HG03103 (cell line): ENCODE measurements at regions not wholly inside any gene's neighbourhood (a gene's known extent, or its start where the extent isn't known, plus 50 kb on each side); places are given as distances from the start of the nearest gene placed in this dataset.

Experiments
- ATAC-seq: cut with Tn5 transposase; IDR thresholded peaks from one replicate; pipeline ENCODE4 v1.9.1; 2021; ENCODE audit warnings: low read depth; ENCODE audit not compliant: unreplicated experiment

DNA sequence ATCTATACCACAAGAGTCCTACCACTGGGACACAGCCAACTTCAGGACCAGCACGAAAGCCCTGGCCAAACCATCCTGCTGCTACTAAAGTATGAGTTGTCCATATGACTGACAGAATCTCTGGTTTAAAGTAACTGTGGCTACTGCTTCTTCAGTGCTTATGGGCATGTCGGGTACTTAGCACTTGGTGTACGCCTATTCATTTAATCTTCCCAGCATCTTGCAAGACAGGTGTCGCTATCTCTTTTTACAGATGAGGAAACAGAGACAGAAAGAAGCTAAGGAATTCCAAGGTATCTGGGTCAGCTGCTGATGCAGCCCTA, 203.4 kb upstream of the ID2 start:
- ATAC-seq = no peak

DNA sequence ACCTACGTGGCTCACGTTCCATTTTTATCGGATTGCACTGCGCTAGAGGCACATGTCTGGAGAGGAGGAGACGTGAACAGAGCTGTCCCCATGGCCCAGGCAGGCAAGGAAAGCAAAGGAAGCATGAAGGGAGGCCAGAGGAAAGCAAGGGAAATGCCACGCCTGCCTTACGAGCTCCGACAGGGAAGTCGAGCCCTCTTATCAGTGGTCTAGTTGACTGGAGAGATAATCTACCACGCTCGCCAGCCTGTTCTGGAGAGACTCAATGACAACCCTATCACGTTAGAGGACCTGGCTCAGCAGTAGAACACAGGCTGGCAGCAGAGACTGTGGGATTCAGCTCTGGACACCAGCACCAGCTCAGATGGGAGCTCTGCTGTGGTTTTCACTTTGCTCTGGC, 202.6 kb upstream of the ID2 start:
- ATAC-seq = no peak

DNA sequence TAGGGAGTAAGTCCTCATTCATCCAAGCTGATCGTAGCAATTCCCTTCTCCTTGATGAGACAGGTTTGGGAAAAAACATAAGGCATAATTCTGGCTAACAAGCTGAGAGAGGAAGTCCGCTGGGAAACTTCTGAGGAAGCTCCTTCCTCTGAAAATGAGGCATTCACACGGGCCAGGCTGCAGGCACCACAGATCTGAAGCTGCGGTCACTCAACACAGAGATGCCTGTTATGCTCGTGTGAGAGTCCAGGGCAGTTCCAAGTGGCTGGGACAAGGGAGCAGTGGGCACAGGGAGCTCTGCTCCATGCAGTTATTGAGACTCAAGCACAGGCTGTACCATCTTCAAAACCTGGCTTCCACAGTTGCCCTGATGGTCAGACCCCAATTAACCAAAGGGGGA, 200.9 kb upstream of the ID2 start:
- no peak for ATAC-seq

DNA sequence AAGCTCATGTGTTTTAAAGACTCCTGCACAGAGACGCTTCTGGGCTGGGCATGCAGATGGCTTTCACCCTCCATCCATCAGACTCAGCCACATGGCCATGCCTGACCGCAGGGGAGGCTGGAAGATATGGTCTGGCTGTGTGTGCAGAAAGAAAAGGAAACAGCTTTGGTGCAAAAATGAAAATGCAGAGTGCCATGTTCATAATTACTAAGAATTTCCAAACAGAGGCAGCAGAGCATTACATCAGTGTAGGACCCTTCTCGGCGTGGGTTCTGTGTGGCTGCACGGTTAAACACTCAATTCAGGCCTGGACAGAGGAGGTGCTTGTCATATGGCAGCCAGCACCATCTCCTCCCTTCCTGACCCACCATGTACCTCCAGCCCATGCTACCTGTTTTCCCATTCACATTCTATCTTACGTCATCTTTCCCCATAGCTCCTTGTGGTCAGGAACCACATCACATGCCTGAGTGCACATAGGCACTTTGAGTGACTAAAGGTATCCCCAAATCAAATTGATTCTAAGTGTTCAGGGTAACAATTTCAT, 200.3 kb upstream of the ID2 start:
- peak; percentile 46 for ATAC-seq

DNA sequence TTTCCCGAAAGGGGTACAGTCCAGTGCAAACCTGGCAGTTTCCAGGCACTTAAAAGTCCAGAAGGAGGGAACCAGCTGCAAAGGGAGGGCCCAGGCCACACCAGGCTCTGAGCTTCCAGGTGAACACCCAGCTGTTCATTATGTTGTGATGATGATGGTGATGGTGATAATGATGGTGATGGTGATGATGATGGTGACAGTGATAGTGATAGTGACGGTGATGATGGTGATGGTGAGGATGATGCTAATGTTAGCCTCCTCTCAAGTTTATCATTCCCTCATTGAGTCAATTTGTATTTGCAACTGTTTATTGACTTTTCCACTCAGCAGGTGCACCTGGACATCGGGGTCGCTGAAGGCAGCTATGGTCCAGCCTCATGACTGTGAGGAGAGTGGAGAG, 199.4 kb upstream of the ID2 start:
- no peak for ATAC-seq

DNA sequence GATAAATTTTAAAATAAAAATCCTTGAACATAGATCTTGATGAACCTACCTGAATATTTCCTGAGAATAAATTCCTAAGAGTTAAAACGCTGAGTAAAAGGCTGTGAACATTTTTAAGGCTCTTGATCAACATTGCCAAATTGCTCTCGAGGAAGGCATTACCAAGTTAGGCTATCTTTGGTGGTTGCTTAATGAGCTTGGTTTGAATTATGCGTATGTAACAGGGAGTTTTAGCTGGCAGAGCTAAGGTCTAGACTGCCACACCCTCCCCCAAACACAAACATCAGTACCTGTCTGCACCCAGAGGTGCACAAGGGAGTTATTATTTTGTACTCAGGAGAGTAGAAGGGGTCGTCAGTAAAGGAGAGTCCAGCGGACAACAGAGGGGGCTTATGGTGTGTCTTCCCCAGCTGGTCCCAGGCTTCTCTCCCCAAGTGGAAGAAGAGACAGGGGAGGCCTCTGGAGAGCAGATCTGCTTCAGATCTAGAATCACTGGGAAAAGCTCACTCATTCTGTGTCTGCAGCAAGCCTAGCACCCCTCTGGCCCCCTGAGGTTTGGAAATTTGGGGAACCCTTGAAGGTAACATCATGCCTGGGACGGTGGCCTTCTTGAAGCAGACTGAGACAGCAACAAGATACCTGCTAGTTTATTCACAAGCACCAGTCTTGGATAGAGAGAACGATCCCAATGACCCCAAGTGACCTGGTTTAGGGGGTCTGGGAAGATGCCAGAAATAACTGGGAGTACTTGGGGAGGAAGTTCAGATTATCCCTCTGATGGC, 197.2 kb upstream of the ID2 start:
- ATAC-seq = no peak

DNA sequence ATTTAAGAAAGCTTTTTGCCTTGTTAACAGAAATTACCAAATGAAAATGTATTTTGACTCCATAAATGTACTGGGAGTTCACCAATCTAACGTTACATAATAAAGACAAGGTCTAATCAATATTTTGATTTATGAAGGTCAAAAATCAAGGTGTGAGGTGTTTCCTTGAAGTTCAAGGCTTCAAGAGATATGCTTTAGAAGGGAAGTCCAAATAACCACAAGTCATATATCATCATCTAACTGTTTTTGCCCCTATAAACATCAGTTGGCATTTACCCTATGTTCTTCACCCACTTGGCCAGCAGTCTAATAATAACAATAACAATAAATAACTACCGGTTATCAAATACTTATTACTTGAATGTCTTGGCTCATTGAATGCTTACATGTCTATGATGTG, 196.1 kb upstream of the ID2 start:
- ATAC-seq = no peak

DNA sequence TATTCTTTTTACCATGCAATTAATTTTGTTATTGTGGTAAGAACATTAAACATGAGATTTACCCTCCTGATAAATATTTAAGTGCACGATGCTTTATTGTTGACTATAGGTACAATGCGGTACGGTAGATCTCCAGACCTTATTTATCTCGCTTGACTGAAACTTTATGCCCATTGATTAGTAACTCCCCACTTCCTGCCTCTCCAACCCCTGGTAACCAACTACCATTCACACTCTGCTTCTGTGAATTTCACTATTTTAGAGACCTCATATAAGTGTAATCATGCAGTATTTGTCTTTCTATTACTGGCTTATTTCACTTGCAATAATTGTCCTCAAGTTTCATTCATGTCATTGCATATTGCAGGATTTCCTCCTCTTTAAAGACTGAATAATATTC, 195.7 kb upstream of the ID2 start:
- ATAC-seq = no peak

DNA sequence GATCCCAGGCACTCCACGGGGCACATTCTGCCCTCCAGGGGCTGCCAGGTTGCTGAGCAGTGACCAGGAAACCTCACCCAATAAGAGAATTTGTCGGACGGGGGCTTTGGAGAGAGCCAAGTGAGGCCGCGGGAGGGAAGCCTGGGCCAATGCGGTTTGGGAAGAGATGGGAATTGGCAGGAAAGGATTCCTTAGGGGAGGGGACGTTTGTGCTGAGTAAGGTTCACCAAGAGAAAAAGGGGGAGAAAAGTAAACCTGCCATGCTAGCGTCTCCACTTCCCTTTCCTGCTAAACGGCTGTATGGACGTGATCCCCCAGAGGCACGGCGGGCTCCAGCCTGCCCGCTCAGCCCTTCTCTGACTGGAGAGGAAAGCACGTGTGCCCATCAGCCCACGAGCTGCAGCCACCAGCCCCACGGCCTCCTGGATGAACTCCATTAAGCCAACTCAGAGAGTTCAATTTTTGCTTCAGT, 194.4 kb upstream of the ID2 start:
- ATAC-seq = peak; percentile 8

DNA sequence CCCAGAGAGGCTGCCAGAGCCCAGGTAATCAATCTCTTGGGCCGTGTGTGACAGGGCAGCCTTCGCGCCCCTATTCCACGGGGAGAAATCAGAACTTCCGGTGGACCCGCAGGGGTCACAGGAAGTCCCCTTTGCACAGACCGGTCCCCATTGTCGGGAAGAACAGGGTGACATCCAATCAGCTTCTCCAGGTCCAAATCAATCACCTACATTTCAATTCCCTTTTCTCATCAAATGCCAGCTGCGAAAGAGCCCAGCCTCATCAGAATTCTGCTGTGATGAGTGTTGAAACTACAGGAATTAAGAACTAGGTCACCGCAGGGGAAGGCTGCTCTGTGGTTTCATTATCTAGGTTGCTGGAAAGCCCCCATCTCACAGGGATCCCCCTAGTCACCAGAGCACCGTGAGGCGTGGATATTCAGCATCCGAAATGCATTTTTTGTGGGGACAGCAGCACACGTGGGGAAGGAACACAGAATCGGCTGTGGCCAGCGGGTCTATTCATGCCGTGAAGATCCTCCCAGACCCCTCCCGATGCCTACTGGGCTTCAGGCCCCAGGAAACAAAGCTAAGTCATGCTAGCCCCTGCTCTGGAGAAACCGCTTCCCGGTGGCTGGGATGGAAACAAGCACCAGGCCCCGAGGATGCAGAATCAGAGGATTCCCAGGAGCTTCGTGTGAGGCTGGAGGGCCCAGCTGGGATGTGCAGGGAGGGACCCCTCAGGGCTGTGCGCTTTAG, 193.7 kb upstream of the ID2 start:
- peak; percentile 76 for ATAC-seq

DNA sequence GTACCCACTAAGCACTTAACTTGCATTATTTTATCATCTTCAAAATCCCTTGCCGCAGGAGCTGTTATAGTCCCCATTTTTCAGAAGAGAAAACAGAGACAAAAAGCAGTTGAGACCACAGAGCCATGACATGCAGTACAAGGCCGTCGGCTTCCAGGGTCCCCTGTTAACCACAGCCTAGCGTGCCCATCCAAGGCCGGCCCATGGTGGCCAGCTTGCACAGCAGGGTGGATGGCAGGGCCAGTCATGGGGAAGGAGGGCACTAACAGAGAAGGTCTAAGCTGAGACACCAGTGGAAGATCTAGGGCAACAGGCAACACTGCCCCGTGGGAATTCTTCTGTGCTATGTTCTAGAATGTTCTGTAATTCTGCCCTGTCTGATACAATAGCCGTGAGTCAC, 192.6 kb upstream of the ID2 start:
- no peak for ATAC-seq

DNA sequence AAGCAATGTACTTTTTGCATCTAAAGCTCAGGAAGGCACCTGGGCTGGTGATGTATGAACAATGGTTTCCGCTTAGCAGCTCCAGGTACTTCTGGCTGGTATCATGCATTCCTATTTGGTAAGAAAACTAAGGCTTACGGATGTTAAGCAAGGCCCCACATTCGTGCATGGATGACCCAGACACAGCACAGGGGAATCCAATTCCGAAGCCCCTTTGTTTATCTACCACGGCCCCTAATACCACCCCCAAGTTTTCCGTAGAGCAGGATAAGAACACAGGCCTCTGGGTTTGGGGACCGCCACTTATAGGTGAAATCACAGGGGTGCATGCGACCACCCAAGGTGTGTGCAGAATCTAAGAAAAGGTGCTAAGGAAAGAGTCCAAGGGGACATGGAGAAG, 192.1 kb upstream of the ID2 start:
- no peak for ATAC-seq

DNA sequence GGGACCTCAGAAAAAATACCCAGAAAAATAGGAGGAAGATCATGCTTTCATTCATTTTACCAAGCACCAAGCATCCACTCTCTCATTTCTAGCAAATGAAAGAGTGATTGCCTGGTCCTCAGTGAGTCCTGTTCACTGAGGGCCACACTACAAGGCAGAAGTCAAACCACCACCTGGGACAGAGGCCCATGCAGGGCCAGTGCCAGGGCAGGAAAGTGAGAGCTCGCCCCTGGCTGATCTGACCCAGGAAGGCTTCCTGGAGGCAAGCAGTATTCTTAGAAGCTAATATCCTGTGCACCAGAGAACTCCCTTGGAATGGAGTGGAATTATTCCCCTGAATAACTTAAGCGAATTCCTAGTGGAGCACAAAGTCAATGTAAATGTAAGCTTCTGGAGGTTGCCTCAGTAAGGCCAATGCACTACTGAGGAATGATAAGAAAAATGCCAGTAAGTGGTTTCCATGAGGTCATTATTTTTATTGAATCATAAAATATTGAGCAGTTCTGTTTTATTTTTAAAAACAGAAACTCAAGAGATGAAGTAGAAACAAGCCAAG, 191.6 kb upstream of the ID2 start:
- no peak for ATAC-seq

DNA sequence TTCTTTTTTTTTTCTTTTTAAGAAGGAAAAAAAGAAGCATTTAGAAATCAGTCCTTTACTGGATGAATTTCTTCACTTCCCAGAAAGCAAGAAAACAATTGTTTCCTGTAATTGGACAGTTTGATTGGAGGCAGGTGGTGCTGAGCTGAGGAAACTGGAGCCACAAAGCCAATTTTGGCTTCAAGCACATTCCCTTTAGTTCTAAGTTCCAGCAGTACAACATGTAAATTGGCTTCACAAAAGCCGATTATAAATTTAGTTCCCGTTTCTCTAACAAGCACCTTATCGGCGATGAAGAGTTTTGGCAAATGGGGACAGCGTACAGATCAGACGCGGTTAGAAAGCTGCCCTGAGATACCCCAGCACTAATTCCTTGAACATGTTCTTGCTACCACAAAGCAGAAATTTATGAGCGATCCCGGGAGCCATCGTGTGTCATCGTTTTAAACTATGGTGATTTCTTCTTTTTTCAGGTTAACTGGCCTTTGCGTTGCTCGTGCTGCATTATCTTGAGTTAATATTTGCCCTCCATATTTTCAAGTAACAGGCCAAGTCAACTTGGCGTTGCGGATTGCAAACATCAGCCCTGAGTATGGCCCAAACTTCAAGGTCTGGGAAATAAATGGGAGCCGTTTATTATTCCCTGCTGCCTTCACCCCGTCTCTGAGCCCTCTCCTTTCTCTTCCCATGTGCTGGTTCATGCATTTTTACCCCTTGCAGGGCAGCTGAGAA, 190.4 kb upstream of the ID2 start:
- no peak for ATAC-seq

DNA sequence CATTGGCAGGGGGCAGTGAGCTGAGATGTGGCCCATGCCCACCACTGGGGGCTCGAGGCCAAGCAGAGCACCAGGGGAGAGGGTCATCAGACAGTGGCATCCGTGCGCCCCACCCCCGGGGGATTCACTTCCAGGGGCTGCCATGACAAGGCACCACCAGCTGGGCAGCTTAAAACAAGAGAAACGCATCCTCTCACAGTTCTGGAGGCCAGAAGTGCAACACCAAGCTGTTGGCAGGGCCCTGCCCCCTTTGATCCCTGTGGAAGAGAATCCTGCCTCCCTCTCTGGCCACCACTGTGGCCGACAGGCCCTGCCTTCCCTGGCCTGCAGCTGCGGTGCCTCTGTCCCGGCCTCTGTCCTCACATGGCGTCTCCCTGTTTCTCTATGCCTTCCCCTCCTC, 187.7 kb upstream of the ID2 start:
- ATAC-seq = no peak

DNA sequence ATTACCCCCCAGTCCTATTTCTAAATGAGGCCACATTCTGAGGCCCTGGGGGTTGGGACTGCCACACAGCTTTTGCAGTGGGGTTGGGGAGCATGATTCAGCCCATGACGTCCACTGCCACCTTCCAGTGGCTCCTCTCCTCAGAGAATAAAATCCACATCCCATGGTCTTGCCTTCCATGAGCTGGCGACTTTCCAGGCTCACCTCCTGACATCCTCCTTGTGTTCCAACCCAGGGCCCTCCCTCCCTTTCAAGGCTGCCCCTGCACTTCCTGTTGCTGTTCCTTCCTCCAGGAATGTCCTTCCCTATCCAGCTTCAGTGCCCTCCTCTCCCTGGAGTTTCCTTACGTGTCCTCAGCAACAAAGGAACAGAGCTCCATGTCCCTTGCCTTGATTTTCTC, 187.3 kb upstream of the ID2 start:
- ATAC-seq = no peak

DNA sequence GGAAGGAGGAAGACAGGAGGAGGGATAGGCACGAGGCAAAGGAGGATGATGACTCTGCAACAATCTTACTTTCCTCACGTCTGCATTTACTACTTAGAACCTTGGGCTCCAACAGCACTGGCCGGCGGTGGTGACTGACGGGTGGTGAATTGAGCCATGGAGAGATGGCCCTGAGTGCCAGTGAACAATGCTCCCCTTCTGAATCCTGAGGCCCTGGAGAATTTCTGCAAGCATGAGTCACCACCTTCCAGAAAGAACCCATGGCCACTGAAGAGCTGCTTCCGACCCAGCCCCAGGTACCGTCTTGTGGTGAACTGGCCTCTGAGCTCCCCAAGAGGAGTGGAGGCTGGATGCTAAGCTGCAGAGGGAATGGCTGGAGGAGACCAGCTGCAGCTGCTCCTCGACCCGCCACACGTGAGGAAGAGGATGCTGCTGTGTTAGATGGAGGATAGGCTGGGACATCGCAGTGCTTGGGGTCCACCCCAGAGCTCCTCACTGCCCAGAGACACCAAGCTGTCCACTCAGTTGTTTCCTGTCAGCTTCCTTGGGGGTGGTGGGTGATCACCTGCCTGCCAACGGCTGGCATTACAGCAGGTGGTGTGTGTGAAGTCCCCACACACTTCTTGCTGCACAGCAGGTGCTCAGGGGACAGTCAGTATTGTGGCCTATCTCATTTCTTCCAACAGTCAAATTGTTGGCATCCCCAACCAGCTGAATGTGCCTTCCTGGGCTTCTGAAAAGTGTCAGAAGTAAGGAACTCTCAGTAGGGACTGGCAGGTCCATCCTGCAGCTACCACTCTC, 186.5 kb upstream of the ID2 start:
- no peak for ATAC-seq

DNA sequence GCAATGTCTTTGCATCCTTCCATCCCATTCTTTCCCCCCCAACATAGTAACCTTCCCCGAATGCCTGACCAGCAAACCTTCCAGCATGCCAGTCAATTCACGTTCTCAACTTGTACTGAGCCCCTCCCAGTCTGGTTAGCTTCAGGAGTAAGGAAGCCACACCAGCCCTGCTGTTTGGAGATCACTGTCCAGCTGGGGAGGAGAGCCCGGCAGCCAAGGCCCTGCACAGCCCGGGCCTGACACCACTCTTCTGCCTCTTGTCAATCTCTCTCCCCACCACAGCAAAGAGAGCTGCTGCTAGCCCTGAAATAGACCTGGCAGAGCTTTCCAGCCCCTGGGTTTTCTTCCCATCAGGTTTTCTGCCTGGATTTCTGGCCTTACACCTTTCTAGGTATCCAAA, 185.8 kb upstream of the ID2 start:
- no peak for ATAC-seq

DNA sequence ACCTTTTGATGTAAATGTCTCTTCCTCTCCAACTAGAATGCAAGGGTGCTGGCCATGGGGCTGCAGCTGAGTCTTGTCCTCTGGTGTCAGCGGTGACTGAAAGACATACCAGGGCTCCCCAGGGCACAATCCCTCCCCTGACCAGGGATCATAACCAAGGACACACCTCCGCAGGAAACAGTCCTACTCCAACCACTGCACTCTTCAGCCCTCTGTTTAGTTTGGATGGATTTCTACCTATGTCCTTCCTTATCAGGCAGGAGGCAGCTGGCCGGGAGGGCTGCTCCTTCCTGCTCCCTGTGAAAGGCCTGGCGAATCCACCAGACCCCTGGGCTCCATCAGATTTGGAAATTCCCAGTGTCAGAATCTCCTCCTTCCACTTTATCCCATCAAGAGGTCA, 185.2 kb upstream of the ID2 start:
- no peak for ATAC-seq

DNA sequence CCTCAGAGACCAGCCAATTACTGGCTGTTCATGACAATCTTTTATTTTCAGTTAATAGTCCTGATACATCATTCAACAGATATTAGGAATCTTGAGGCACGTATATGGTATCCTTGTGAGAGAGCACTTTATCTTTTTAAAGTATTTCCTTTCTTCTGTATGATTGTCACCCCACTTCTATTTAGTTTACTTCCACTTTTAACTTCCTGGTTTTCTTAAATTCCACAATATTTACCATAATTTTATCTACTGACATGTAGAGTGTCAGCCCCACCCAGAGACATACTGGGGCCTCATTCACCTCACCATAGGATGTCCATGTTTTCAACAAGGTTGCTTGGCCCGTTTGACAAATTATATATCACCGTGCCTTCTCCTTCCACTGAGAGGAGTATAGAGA, 182.9 kb upstream of the ID2 start:
- ATAC-seq = no peak
